IgD-negative memory B cell (primary cell): ENCODE measurements at regions not wholly inside any gene's neighbourhood (a gene's known extent, or its start where the extent isn't known, plus 50 kb on each side); places are given as distances from the start of the nearest gene placed in this dataset.

Experiments
- H3K27ac Mint-ChIP-seq, 3 donors: one replicate each; pipeline ENCODE4 v1.8.0; 2020 to 2022; ENCODE audit warnings: mild to moderate bottlenecking in 3 of 3, mixed read lengths in 3 of 3, moderate library complexity in 1 of 3
- H3K27me3 Mint-ChIP-seq: one replicate; pipeline ENCODE4 v1.8.0; 2021; ENCODE audit warnings: mixed read lengths
- H3K36me3 Mint-ChIP-seq: one replicate; pipeline ENCODE4 v1.8.0; 2020; ENCODE audit warnings: mild to moderate bottlenecking, mixed read lengths
- H3K4me1 Mint-ChIP-seq, 3 donors: one replicate each; pipeline ENCODE4 v1.8.0; 2020 to 2022; ENCODE audit warnings: mixed read lengths in 3 of 3, mild to moderate bottlenecking in 1 of 3
- H3K4me3 Mint-ChIP-seq, 4 donors: one replicate each; pipeline ENCODE4 v1.8.0; 2020 to 2022; ENCODE audit warnings: mild to moderate bottlenecking in 4 of 4, mixed read lengths in 4 of 4, moderate library complexity in 3 of 4
- H3K9me3 Mint-ChIP-seq, 3 donors: one replicate each; pipeline ENCODE4 v1.8.0; 2020 to 2021; ENCODE audit warnings: mixed read lengths in 3 of 3, mild to moderate bottlenecking in 1 of 3

- Mint-ChIP-seq H3K27me3 (no peaks in the 10 kb centered on the region), H3K36me3 (no peaks in the 10 kb centered on the region), H3K4me3 (no peak overlapping the region), H3K9me3 (peaks cover 0 to under 1% (median 0%) of the 10 kb centered on the region in 3 donors), H3K4me1 (peaks cover 0 to 2% (median 0%) of the 10 kb centered on the region in 3 donors), H3K27ac (no peak overlapping the region)
These were observed 65.0 kb upstream of the MAGEB2 start for GRCh38 chrX:30150196-30150895.

GRCh38 chrX:30151964-30152363 lies 63.4 kb upstream of the MAGEB2 start:
- no peaks in the 10 kb centered on the region for H3K27me3 Mint-ChIP-seq
- H3K36me3 Mint-ChIP-seq: no peaks in the 10 kb centered on the region
- no peak overlapping the region for H3K27ac Mint-ChIP-seq
- H3K9me3 Mint-ChIP-seq: no peaks in the 10 kb centered on the region
- no peak overlapping the region for H3K4me3 Mint-ChIP-seq
- H3K4me1 Mint-ChIP-seq: peaks cover 0 to 2% (median 0%) of the 10 kb centered on the region in 3 donors

GRCh38 chrX:30153175-30153880 lies 62.0 kb upstream of the MAGEB2 start:
- no peaks in the 10 kb centered on the region for H3K27me3 Mint-ChIP-seq
- H3K27ac Mint-ChIP-seq: no peak overlapping the region
- H3K4me1 Mint-ChIP-seq: no peaks in the 10 kb centered on the region
- no peak overlapping the region for H3K4me3 Mint-ChIP-seq
- H3K9me3 Mint-ChIP-seq: no peaks in the 10 kb centered on the region
- no peaks in the 10 kb centered on the region for H3K36me3 Mint-ChIP-seq

GRCh38 chrX:30153881-30154260 lies 61.5 kb upstream of the MAGEB2 start:
- H3K9me3 Mint-ChIP-seq: no peaks in the 10 kb centered on the region
- no peak overlapping the region for H3K27ac Mint-ChIP-seq
- no peaks in the 10 kb centered on the region for H3K27me3 Mint-ChIP-seq
- H3K4me1 Mint-ChIP-seq: no peaks in the 10 kb centered on the region
- no peaks in the 10 kb centered on the region for H3K36me3 Mint-ChIP-seq
- H3K4me3 Mint-ChIP-seq: no peak overlapping the region

GRCh38 chrX:30156009-30156408 lies 59.4 kb upstream of the MAGEB2 start:
- H3K4me1 Mint-ChIP-seq: no peaks in the 10 kb centered on the region
- H3K27me3 Mint-ChIP-seq: no peaks in the 10 kb centered on the region
- no peak overlapping the region for H3K27ac Mint-ChIP-seq
- peaks cover 0 to 2% (median 0%) of the 10 kb centered on the region in 3 donors for H3K9me3 Mint-ChIP-seq
- H3K4me3 Mint-ChIP-seq: no peak overlapping the region
- H3K36me3 Mint-ChIP-seq: no peaks in the 10 kb centered on the region

- Mint-ChIP-seq H3K27ac (no peak overlapping the region), H3K4me1 (no peaks in the 10 kb centered on the region), H3K9me3 (peaks cover 0 to 2% (median 0%) of the 10 kb centered on the region in 3 donors), H3K27me3 (no peaks in the 10 kb centered on the region), H3K4me3 (no peak overlapping the region), H3K36me3 (no peaks in the 10 kb centered on the region)
These were observed 58.3 kb upstream of the MAGEB2 start for GRCh38 chrX:30156880-30157560.

GRCh38 chrX:30161043-30161442 lies 54.3 kb upstream of the MAGEB2 start:
- peaks cover 0 to 2% (median 0%) of the 10 kb centered on the region in 3 donors for H3K9me3 Mint-ChIP-seq
- H3K27me3 Mint-ChIP-seq: no peaks in the 10 kb centered on the region

More at GRCh38 chrX:30161043-30161442, 54.3 kb upstream of the MAGEB2 start:
- no peaks in the 10 kb centered on the region for H3K36me3 Mint-ChIP-seq
- no peak overlapping the region for H3K27ac Mint-ChIP-seq
- no peaks in the 10 kb centered on the region for H3K4me1 Mint-ChIP-seq
- no peak overlapping the region for H3K4me3 Mint-ChIP-seq
